ENCODE measurements at regions not wholly inside any gene's neighbourhood (a gene's known extent, or its start where the extent isn't known, plus 50 kb on each side); places are given as distances from the start of the nearest gene placed in this dataset.

DNA sequence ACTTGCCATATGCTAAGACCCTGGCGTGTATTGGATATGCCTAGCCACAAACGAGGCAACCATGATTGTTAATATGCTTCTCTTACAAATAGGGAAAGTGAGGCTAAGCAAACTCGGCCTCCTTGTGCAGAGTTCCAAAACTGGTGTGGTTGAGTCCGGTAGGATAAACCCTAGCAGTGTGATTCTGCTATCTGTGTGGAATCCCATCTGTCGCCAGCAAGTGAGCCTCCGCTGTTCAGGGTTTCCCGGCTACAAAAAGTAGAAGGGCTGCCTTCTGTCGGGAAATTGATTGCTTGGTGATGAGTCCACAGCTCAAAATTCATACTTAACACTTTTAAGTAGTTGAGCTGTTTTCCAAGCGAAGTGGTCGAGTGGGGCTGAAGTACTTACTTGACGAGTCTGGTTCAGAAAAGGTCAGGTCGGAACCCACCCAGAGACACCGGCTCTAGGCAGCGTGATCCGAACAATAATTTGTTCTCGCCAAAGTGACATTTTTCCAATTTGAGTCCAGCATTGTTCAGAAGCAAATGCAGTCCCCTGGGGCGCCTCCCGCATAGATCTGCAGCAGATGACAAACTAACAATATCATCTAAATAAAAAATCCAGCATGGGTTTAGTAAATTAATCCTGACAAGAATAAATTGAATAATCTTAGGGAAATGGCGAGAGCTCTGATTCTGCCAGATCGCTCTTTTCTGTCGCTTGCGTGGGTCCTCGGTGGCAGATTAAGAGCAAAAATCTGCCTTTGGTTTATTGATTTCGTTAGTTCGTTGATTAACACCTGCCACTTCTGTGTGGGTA lies 686.7 kb upstream of the RBFOX1 start:
- no peak overlapping the region for H3K27ac Mint-ChIP-seq
- no peak overlapping the region for H3K4me3 Mint-ChIP-seq
- no peaks in the 10 kb centered on the region for H3K9me3 Mint-ChIP-seq
- DNase-seq (ENCODE audit: extremely low spot score, unreplicated experiment), result no peak
- TF ChIP-seq, protein P1, sequence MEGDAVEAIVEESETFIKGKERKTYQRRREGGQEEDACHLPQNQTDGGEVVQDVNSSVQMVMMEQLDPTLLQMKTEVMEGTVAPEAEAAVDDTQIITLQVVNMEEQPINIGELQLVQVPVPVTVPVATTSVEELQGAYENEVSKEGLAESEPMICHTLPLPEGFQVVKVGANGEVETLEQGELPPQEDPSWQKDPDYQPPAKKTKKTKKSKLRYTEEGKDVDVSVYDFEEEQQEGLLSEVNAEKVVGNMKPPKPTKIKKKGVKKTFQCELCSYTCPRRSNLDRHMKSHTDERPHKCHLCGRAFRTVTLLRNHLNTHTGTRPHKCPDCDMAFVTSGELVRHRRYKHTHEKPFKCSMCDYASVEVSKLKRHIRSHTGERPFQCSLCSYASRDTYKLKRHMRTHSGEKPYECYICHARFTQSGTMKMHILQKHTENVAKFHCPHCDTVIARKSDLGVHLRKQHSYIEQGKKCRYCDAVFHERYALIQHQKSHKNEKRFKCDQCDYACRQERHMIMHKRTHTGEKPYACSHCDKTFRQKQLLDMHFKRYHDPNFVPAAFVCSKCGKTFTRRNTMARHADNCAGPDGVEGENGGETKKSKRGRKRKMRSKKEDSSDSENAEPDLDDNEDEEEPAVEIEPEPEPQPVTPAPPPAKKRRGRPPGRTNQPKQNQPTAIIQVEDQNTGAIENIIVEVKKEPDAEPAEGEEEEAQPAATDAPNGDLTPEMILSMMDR (conservative IDR thresholded peaks at IDR 0.05), result no peak
- no peaks in the 10 kb centered on the region for H3K36me3 Mint-ChIP-seq
- peaks cover 50% of the 10 kb centered on the region for H3K27me3 Mint-ChIP-seq
- H3K4me1 Mint-ChIP-seq (ENCODE audit: unreplicated experiment), result no peaks in the 10 kb centered on the region

- TF ChIP-seq, protein P1 (conservative IDR thresholded peaks at IDR 0.05), result no peak
- no peaks in the 10 kb centered on the region for H3K36me3 Mint-ChIP-seq
- H3K9me3 Mint-ChIP-seq, result no peaks in the 10 kb centered on the region
- DNase-seq (ENCODE audit: extremely low spot score, unreplicated experiment), result no peak
- H3K4me1 Mint-ChIP-seq (ENCODE audit: unreplicated experiment), result no peaks in the 10 kb centered on the region
- H3K4me3 Mint-ChIP-seq, result no peak overlapping the region
- H3K27ac Mint-ChIP-seq, result no peak overlapping the region
- H3K27me3 Mint-ChIP-seq, result peaks cover 47% of the 10 kb centered on the region
These were observed 687.7 kb upstream of the RBFOX1 start for GRCh38 chr16:6644916-6645315.

- Mint-ChIP-seq H3K4me1 (ENCODE audit: unreplicated experiment) (no peaks in the 10 kb centered on the region), H3K4me3 (peak overlapping the region; percentile 6), H3K36me3 (no peaks in the 10 kb centered on the region), H3K9me3 (no peaks in the 10 kb centered on the region), H3K27ac (no peak overlapping the region), H3K27me3 (peaks cover 43% of the 10 kb centered on the region)
- TF ChIP-seq, protein P1 (conservative IDR thresholded peaks at IDR 0.05), result peak; percentile 92
- no peak for DNase-seq (ENCODE audit: extremely low spot score, unreplicated experiment)
These were observed 689.5 kb upstream of the RBFOX1 start for GRCh38 chr16:6643080-6643686.

- Mint-ChIP-seq H3K9me3 (no peaks in the 10 kb centered on the region), H3K27ac (no peak overlapping the region)
- TF ChIP-seq, protein P1 (conservative IDR thresholded peaks at IDR 0.05), result no peak
These were observed 690.4 kb upstream of the RBFOX1 start for GRCh38 chr16:6642271-6642670.

GRCh38 chr16:6641091-6641490 lies 691.6 kb upstream of the RBFOX1 start:
- Mint-ChIP-seq H3K4me3 (no peak overlapping the region), H3K27me3 (peaks cover 27% of the 10 kb centered on the region), H3K9me3 (no peaks in the 10 kb centered on the region), H3K4me1 (ENCODE audit: unreplicated experiment) (no peaks in the 10 kb centered on the region), H3K36me3 (no peaks in the 10 kb centered on the region), H3K27ac (no peak overlapping the region)
- no peak for DNase-seq (ENCODE audit: extremely low spot score, unreplicated experiment)
- TF ChIP-seq, protein P1 (conservative IDR thresholded peaks at IDR 0.05), result no peak

More at GRCh38 chr16:6642271-6642670, 690.4 kb upstream of the RBFOX1 start:
- H3K27me3 Mint-ChIP-seq, result peaks cover 38% of the 10 kb centered on the region
- no peak overlapping the region for H3K4me3 Mint-ChIP-seq
- H3K36me3 Mint-ChIP-seq, result no peaks in the 10 kb centered on the region
- no peaks in the 10 kb centered on the region for H3K4me1 Mint-ChIP-seq (ENCODE audit: unreplicated experiment)
- DNase-seq (ENCODE audit: extremely low spot score, unreplicated experiment), result no peak
